Caco-2 (cell line): ENCODE measurements at regions not wholly inside any gene's neighbourhood (a gene's known extent, or its start where the extent isn't known, plus 50 kb on each side); places are given as distances from the start of the nearest gene placed in this dataset.

ENCODE experiments used
- BruUV-seq: library from RNA; stranded (reverse); fragments of 400-500 nt; replicated peaks from 2 replicates; lab custom pipeline; 2021; lab: Mats Ljungman, UMichigan
- CTCF ChIA-PET: fragments of 300-600 bp; sonication (Branson Sonifier 250); formaldehyde crosslinking; loops from one replicate; lab custom pipeline; 2022; ENCODE audit warnings: antibody characterized with exemption; lab: Charles Lee
- POLR2A ChIA-PET: fragments of 300-600 bp; sonication (Branson Sonifier 250); formaldehyde crosslinking; loops from one replicate; lab custom pipeline; 2022; ENCODE audit warnings: antibody characterized with exemption; lab: Charles Lee
- DNase-seq, 2 experiments: peaks; one replicate each; pipeline versions ENCODE4 v3.0.0 to v3.0.0-alpha.2; 2020 to 2022
- H3K27me3 ChIP-seq: replicated peaks from 2 replicates; pipeline ENCODE4 v1.6.0; 2011; ENCODE audit warnings: low read length; ENCODE audit not compliant: control insufficient read depth, insufficient read depth
- H3K36me3 ChIP-seq: 2 replicates; pipeline ENCODE4 v1.5.1; 2011; ENCODE audit warnings: low read length; ENCODE audit not compliant: control insufficient read depth, insufficient read depth
- H3K4me1 ChIP-seq: fragments of 250-450 bp; sonication (Bioruptor Pico); 2 replicates; pipeline ENCODE4 v1.5.1; 2020; ENCODE audit warnings: mild to moderate bottlenecking
- H3K4me3 ChIP-seq: 2 replicates; pipeline ENCODE4 v1.5.1; 2011; ENCODE audit warnings: low read depth, mild to moderate bottlenecking, control low read depth, low read length
- H3K9me3 ChIP-seq: fragments of 250-450 bp; sonication (Bioruptor Pico); 2 replicates; pipeline ENCODE4 v1.5.1; 2020; ENCODE audit warnings: mild to moderate bottlenecking, moderate library complexity
- H3K27ac Mint-ChIP-seq: one replicate; pipeline ENCODE4 v1.8.0; 2022; ENCODE audit warnings: mixed read lengths; ENCODE audit not compliant: unreplicated experiment
- H3K27me3 Mint-ChIP-seq: one replicate; pipeline ENCODE4 v1.8.0; 2022; ENCODE audit warnings: mixed read lengths; ENCODE audit not compliant: insufficient read depth, unreplicated experiment
- H3K36me3 Mint-ChIP-seq: one replicate; pipeline ENCODE4 v1.8.0; 2022; ENCODE audit warnings: mild to moderate bottlenecking, mixed read lengths; ENCODE audit not compliant: insufficient read depth, unreplicated experiment
- H3K4me1 Mint-ChIP-seq: one replicate; pipeline ENCODE4 v1.8.0; 2022; ENCODE audit warnings: low read depth, mixed read lengths; ENCODE audit not compliant: unreplicated experiment
- H3K4me3 Mint-ChIP-seq: one replicate; pipeline ENCODE4 v1.8.0; 2022; ENCODE audit warnings: mild to moderate bottlenecking, moderate library complexity, mixed read lengths; ENCODE audit not compliant: unreplicated experiment
- H3K9me3 Mint-ChIP-seq: one replicate; pipeline ENCODE4 v1.8.0; 2022; ENCODE audit warnings: mixed read lengths; ENCODE audit not compliant: unreplicated experiment
- CTCF ChIP-seq, 2 experiments: fragments of 200-600 bp in 1 of 2; IDR thresholded peaks; 1 replicate in 1 of 2; 2 replicates in 1 of 2; pipeline versions ENCODE4 v1.5.1 to v1.8.0; 2011 to 2022; ENCODE audit warnings: antibody characterized with exemption in 1 of 2, control low read depth in 1 of 2, inconsistent platforms in 1 of 2, low read depth in 1 of 2, low read length in 1 of 2, mild to moderate bottlenecking in 1 of 2, moderate library complexity in 1 of 2; ENCODE audit not compliant: insufficient read depth in 1 of 2, severe bottlenecking in 1 of 2, unreplicated experiment in 1 of 2
- intact Hi-C: fragments of 100-400 bp; cut with micrococcal nuclease; formaldehyde crosslinking; loops from one replicate; pipeline ENCODE4 v1.10.0; 2022; ENCODE audit not compliant: unreplicated experiment

DNA sequence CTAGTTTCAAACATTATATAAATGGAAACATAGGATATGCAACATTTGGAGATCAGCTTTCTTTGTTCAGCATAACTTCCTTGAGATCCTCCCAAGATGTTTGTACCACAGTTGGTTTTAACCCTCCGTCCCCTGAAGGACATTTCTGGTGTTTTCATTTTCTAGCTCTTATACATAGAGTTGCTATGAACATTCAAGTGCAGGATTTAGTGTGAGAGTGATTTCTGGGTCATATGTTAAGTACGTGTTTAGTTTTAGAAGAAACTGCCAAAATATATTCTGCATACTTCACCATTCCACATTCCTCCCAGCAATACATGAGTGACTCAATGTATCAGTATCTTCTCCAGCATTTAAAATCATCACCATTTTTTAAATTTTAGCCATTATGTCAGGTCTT, 588.7 kb upstream of the PFKP start:
- BruUV-seq: no TSS peak
- H3K4me1 Mint-ChIP-seq: no peaks in the 10 kb centered on the region

GRCh38 chr10:2476812-2477553, 590.4 kb upstream of the PFKP start:
- BruUV-seq: no TSS peak
- H3K4me3 Mint-ChIP-seq: no peak overlapping the region
- H3K36me3 Mint-ChIP-seq: no peaks in the 10 kb centered on the region
- DNase-seq: no peak
- no peak for TF ChIP-seq CTCF (IDR thresholded peaks at IDR 0.05; ENCODE audit: insufficient read depth in 1 of 2, low read depth in 1 of 2, low read length in 1 of 2, severe bottlenecking in 1 of 2, unreplicated experiment in 1 of 2)
- H3K27me3 Mint-ChIP-seq: peaks cover 12% of the 10 kb centered on the region
- POLR2A ChIA-PET: no interaction called here
- no peaks in the 10 kb centered on the region for H3K36me3 ChIP-seq
- H3K9me3 ChIP-seq: no peaks in the 10 kb centered on the region
- intact Hi-C loops: no loop called here
- H3K27ac Mint-ChIP-seq: no peak overlapping the region
- no peaks in the 10 kb centered on the region for H3K27me3 ChIP-seq
- H3K4me1 ChIP-seq: no peaks in the 10 kb centered on the region
- no peaks in the 10 kb centered on the region for H3K4me1 Mint-ChIP-seq
- H3K4me3 ChIP-seq: no peak overlapping the region
- no peaks in the 10 kb centered on the region for H3K9me3 Mint-ChIP-seq
- CTCF ChIA-PET: no interaction called here

More for the DNA sequence above, 588.7 kb upstream of the PFKP start:
- intact Hi-C loops: no loop called here
- Histone ChIP-seq H3K4me1 (no peaks in the 10 kb centered on the region), H3K27me3 (no peaks in the 10 kb centered on the region), H3K4me3 (no peak overlapping the region), H3K9me3 (no peaks in the 10 kb centered on the region), H3K36me3 (no peaks in the 10 kb centered on the region)
- ChIA-PET CTCF (no interaction called here), POLR2A (no interaction called here)
- no peak for DNase-seq
- Mint-ChIP-seq H3K27me3 (peaks cover 14% of the 10 kb centered on the region), H3K4me3 (no peak overlapping the region), H3K36me3 (no peaks in the 10 kb centered on the region), H3K9me3 (no peaks in the 10 kb centered on the region), H3K27ac (no peak overlapping the region)
- no peak for TF ChIP-seq CTCF (IDR thresholded peaks at IDR 0.05; ENCODE audit: insufficient read depth in 1 of 2, low read depth in 1 of 2, low read length in 1 of 2, severe bottlenecking in 1 of 2, unreplicated experiment in 1 of 2)

GRCh38 chr10:2476218-2476811, 591.0 kb upstream of the PFKP start:
- H3K36me3 Mint-ChIP-seq: no peaks in the 10 kb centered on the region
- POLR2A ChIA-PET: no interaction called here
- no peak overlapping the region for H3K4me3 Mint-ChIP-seq
- no peak overlapping the region for H3K27ac Mint-ChIP-seq
- CTCF ChIA-PET: interaction anchor here (0.7 kb wide), 1 partner anchor 11 kb away, joined by 4 read pairs; no protein-coding TSS in a partner anchor
- H3K4me1 Mint-ChIP-seq: no peaks in the 10 kb centered on the region
- no peak for DNase-seq
- TF ChIP-seq CTCF (IDR thresholded peaks at IDR 0.05; ENCODE audit: insufficient read depth in 1 of 2, low read depth in 1 of 2, low read length in 1 of 2, severe bottlenecking in 1 of 2, unreplicated experiment in 1 of 2): no peak
- Histone ChIP-seq H3K9me3 (no peaks in the 10 kb centered on the region), H3K27me3 (no peaks in the 10 kb centered on the region), H3K4me1 (no peaks in the 10 kb centered on the region), H3K4me3 (no peak overlapping the region), H3K36me3 (no peaks in the 10 kb centered on the region)
- peaks cover 12% of the 10 kb centered on the region for H3K27me3 Mint-ChIP-seq
- BruUV-seq: no TSS peak
- no peaks in the 10 kb centered on the region for H3K9me3 Mint-ChIP-seq
- intact Hi-C loops: no loop called here
